ENCODE measurements at regions not wholly inside any gene's neighbourhood (a gene's known extent, or its start where the extent isn't known, plus 50 kb on each side); places are given as distances from the start of the nearest gene placed in this dataset.

- ChIA-PET POLR2A (no interaction called here), CTCF (no interaction called here)
- H3K27ac Mint-ChIP-seq, result no peak overlapping the region
- no peaks in the 10 kb centered on the region for H3K9me3 Mint-ChIP-seq
- no peak for ATAC-seq
- DNase-seq (ENCODE audit: low spot score), result no peak
- no peak for TF ChIP-seq ELF4 (CRISPR knock-in tag; IDR thresholded peaks at IDR 0.05; ENCODE audit: low read depth)
- no peak for TF ChIP-seq ZNF532 (CRISPR knock-in tag; IDR thresholded peaks at IDR 0.05; ENCODE audit: borderline replicate concordance)
- TF ChIP-seq MLX (CRISPR knock-in tag; IDR thresholded peaks at IDR 0.05), result no peak
- no peak for TF ChIP-seq AR (CRISPR knock-in tag; IDR thresholded peaks at IDR 0.05)
- TF ChIP-seq, protein P1, sequence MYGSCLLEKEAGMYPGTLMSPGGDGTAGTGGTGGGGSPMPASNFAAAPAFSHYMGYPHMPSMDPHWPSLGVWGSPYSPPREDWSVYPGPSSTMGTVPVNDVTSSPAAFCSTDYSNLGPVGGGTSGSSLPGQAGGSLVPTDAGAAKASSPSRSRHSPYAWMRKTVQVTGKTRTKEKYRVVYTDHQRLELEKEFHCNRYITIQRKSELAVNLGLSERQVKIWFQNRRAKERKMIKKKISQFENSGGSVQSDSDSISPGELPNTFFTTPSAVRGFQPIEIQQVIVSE (CRISPR knock-in tag; IDR thresholded peaks at IDR 0.05; ENCODE audit: borderline replicate concordance), result no peak
- TF ChIP-seq GTF2I (CRISPR knock-in tag; conservative IDR thresholded peaks at IDR 0.05), result no peak
- no peak for TF ChIP-seq FOXJ3 (CRISPR knock-in tag; IDR thresholded peaks at IDR 0.05; ENCODE audit: borderline replicate concordance)
- no peak for TF ChIP-seq NR2C2 (CRISPR knock-in tag; IDR thresholded peaks at IDR 0.05)
- no peak for TF ChIP-seq TCF7 (CRISPR knock-in tag; IDR thresholded peaks at IDR 0.05; ENCODE audit: low read depth)
- TF ChIP-seq ATF3 (CRISPR knock-in tag; conservative IDR thresholded peaks at IDR 0.05), result no peak
- TF ChIP-seq, protein P2, sequence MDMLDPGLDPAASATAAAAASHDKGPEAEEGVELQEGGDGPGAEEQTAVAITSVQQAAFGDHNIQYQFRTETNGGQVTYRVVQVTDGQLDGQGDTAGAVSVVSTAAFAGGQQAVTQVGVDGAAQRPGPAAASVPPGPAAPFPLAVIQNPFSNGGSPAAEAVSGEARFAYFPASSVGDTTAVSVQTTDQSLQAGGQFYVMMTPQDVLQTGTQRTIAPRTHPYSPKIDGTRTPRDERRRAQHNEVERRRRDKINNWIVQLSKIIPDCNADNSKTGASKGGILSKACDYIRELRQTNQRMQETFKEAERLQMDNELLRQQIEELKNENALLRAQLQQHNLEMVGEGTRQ (CRISPR knock-in tag; IDR thresholded peaks at IDR 0.05), result no peak
- no peak for TF ChIP-seq ZNF396 (CRISPR knock-in tag; IDR thresholded peaks at IDR 0.05; ENCODE audit: borderline replicate concordance)
- no peak for TF ChIP-seq FOXP1 (CRISPR knock-in tag; IDR thresholded peaks at IDR 0.05; ENCODE audit: borderline replicate concordance)
- 0 out of 2 replicates have a peak, but pooled peaks cover 3% of the 10 kb centered on the region for H3K4me1 Mint-ChIP-seq
- no peaks in the 10 kb centered on the region for H3K27me3 Mint-ChIP-seq (ENCODE audit: low read depth)
- no peaks in the 10 kb centered on the region for H3K36me3 Mint-ChIP-seq
- no peak overlapping the region for H3K4me3 Mint-ChIP-seq
Measured at GRCh38 chr1:82901118-82901517, 1097.8 kb downstream of the TTLL7 start.

DNA sequence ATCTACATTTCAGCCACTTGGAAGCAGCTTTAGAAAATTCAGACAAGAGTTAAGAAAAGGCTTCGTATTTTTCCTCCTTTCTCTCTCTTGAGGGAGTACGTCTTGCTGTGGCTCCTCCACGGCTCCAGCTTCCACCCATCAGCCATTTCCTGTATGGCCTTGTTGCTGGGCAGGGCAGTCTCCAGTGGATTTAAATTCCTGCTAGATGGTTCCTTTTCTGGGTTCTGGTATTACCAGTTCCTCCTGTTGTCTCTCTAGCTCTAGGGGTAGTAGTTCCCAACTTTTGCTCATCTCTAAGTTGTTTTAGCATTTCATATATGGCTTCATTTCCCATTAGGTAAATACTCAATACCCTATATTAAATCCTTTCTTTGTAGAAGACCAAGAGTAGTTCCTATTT lies 1098.3 kb downstream of the ADGRL2 start:
- H3K27ac Mint-ChIP-seq, result no peak overlapping the region
- no peaks in the 10 kb centered on the region for H3K27me3 Mint-ChIP-seq (ENCODE audit: low read depth)
- no peak for DNase-seq (ENCODE audit: low spot score)
- H3K4me1 Mint-ChIP-seq, result 0 out of 2 replicates have a peak, but pooled peaks cover 3% of the 10 kb centered on the region
- no peaks in the 10 kb centered on the region for H3K9me3 Mint-ChIP-seq
- POLR2A ChIA-PET, result no interaction called here
- H3K36me3 Mint-ChIP-seq, result no peaks in the 10 kb centered on the region
- no peak overlapping the region for H3K4me3 Mint-ChIP-seq
- ATAC-seq, result no peak
- CTCF ChIA-PET, result no interaction called here
- TF ChIP-seq ZBTB21 (CRISPR knock-in tag; IDR thresholded peaks at IDR 0.05; ENCODE audit: borderline replicate concordance) (no peak), MAX (CRISPR knock-in tag; IDR thresholded peaks at IDR 0.05) (no peak), ETV6 (CRISPR knock-in tag; IDR thresholded peaks at IDR 0.05) (no peak), SMAD4 (CRISPR knock-in tag; IDR thresholded peaks at IDR 0.05) (no peak), EMX1 (CRISPR knock-in tag; IDR thresholded peaks at IDR 0.05) (no peak), JAZF1 (CRISPR knock-in tag; IDR thresholded peaks at IDR 0.05) (no peak), TCF7 (CRISPR knock-in tag; IDR thresholded peaks at IDR 0.05; ENCODE audit: low read depth) (no peak), RELA (CRISPR knock-in tag; IDR thresholded peaks at IDR 0.05; ENCODE audit: borderline replicate concordance) (no peak)
- TF ChIP-seq, protein P3, sequence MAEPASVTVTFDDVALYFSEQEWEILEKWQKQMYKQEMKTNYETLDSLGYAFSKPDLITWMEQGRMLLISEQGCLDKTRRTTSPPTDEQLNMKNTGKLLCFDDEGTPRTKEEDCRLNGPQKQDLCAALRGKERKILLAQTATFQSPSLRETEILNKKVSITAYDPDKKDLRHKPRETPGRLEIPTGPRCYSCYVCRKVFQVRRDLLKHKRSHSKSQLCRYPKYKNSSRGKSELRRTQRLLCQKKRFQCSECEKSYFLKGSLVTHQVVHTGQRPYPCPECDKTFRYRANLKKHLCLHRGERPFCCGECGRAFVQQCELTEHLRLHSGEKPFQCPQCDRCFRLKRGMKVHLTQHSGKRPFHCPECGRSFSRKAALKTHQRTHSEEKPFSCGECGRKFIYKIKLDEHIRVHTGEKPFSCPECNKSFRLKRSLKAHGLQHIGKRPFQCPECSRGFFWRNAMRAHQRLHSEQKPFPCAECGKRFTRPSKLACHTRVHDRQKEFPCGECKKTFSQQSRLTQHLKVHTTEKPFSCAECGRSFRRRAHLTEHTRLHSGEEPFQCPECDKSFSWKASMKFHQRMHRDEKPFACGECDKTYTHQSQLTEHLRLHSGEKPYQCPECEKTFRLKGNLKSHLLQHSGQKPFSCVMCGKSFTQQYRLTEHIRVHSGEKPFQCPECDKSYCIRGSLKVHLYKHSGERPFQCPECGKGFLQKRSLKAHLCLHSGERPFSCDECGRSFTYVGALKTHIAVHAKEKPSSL (CRISPR knock-in tag; conservative IDR thresholded peaks at IDR 0.05), result no peak
- TF ChIP-seq, protein P4, sequence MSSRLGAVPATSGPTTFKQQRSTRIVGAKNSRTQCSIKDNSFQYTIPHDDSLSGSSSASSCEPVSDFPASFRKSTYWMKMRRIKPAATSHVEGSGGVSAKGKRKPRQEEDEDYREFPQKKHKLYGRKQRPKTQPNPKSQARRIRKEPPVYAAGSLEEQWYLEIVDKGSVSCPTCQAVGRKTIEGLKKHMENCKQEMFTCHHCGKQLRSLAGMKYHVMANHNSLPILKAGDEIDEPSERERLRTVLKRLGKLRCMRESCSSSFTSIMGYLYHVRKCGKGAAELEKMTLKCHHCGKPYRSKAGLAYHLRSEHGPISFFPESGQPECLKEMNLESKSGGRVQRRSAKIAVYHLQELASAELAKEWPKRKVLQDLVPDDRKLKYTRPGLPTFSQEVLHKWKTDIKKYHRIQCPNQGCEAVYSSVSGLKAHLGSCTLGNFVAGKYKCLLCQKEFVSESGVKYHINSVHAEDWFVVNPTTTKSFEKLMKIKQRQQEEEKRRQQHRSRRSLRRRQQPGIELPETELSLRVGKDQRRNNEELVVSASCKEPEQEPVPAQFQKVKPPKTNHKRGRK (CRISPR knock-in tag; IDR thresholded peaks at IDR 0.05; ENCODE audit: borderline replicate concordance), result no peak
